Cerebellar cortex (tissue), 1 donor: ENCODE measurements at regions not wholly inside any gene's neighbourhood (a gene's known extent, or its start where the extent isn't known, plus 50 kb on each side); places are given as distances from the start of the nearest gene placed in this dataset.
"Not testable (repeated sequence)": the region's sequence is repeated elsewhere in the genome, so short reads cannot be mapped to it uniquely, and the experiment has no call there.

ENCODE experiments used
- DNase-seq: peaks from one replicate; pipeline ENCODE4 v3.0.0-alpha.2; 2015; ENCODE audit warnings: low spot score

DNA sequence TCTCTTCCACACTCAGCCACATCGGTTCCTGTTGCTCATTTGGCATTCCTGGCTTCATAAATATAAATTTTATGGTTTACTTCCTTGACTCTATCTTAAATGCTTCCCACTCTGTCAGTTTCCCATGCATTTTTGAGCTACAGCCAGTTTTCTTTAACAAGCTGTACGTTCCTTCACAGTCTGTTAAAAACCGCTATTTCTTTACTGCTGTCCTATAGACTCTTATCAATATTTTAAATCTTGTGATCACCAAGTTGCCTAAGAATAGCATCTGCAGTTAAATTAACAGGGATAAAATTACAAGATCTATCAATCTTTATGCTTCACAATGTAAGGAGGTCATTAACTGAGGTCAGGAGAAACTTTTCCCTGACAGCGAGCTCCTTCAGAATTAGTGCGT, 103.1 kb upstream of the RHOBTB1 start:
- DNase-seq = no peak

DNA sequence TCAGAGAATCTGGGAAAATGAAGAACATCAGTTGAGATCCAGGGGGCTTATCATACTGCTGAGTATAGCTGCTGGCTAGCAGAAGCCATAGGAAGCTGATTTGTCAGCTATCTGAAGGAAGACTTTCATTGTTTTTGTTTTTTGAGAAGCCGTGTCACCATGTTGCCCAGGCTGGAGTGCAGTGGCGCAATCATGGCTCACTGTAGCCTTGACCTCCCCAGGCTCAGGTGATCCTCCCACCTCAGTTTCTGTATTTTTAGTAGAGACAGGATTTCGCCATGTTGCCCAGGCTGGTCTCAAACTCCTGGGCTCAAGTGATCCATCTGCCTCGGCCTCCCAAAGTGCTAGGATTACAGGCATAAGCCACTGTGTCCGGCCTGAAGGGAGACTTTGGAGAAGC, 101.5 kb upstream of the RHOBTB1 start:
- not testable (repeated sequence) for DNase-seq

DNA sequence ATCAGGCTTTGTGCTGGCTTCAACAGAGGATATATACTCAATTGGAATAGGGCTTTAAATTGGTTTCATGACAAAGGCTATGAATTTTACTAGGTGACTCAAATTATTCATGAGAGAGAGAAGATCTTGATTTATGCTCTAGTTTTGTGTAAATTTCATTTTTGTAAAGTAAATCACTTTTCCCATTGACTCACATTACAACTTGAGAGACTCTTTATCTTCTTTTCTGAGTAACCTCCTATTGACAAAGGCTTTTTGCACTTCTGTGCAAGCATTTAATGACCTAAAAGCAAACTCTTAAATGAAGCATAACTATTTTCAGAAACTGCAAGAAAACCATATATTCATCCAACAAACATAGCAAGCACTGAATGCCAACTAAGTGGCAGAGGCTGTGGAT, 98.5 kb upstream of the RHOBTB1 start:
- no peak for DNase-seq

DNA sequence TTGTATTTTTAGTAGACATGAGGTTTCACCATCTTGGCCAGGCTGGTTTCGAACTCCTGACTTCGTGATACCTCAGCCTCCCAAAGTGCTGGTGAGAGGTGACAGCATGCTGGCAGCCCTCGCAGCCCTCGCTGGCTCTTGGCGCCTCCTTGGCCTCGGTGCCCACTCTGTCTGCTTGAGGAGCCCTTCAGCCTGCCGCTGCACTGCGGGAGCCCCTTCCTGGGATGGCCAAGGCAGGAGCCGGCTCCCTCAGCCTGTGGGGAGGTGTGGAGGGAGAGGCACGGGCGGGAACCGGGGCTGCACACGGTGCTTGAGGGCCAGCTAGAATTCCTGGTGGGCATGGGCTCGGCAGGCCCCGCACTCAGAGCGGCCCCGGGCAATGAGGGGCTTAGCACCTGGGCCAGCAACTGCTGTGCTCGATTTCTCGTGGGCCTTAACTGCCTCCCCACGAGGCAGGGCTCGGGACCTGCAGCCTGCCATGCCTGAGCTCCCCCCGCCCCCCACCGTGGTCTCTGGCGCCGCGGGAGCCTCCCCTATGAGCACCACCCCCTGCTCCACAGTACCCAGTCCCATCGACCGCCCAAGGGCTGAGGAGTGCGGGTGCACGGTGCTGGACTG, 96.5 kb upstream of the RHOBTB1 start:
- no peak for DNase-seq

DNA sequence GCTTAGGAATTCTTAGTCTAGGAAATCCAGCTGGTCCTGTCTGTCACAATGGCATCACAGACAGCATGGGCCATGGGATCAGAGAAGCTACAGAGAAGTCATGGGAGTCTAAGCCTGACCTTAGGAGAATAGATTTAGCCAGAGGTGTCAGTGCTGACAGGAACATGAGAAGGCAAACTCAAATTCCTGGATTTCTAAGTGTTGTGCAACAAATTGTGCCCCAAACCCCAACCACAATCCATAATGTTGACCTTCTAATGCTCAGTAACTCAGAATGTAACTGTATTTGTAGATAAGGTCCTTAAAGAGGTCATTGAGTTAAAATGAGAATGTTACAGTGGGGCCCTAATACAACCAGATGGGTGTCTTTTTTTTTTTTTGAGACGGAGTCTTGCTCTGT, 95.9 kb upstream of the RHOBTB1 start:
- no peak for DNase-seq

DNA sequence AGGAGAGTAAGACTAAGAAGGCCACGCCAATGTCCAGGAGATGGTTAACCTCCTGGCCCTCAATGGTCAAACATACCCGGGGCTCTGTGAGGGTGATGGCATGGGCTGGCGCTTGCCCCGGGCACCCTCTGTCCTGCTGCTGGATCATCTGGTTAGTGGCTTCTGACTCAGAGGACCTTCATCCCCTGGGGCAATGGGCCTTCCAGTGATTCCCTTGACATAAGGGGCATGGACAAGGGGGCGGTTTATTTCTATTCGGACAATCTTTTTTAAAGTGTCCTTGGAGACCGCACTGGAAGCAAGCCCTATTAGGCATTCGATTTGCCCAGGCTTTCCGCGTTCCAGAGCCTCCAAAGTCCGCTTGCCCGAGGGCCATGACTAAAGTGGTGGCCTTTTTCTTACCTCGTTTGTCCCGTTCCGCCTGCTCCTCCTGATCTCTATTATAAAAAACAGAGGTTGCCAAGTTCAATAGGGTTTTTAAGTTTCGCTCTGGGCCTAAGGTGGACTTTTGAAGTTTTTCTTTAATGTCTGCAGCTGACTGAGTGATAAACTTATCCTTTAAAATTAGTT, 93.4 kb upstream of the RHOBTB1 start:
- DNase-seq = not testable (repeated sequence)

DNA sequence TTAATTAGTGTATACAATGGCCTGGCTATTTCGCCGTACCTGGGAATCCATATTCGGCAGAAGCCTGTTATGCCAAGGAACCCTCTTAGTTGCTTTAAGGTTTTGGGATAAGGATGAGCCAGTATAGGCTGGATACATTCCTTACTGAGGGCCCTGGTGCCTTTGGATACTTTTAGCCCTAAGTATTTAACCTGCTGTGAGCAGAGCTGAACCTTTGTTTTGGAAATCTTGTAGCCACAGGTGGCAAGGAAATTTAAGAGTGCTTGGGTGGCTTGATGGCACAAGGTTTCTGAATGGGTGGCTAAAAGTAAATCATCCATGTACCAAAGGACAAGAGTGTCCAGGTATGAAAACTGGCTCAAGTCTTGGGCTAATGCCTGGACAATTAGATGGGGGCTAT, 92.2 kb upstream of the RHOBTB1 start:
- not testable (repeated sequence) for DNase-seq

DNA sequence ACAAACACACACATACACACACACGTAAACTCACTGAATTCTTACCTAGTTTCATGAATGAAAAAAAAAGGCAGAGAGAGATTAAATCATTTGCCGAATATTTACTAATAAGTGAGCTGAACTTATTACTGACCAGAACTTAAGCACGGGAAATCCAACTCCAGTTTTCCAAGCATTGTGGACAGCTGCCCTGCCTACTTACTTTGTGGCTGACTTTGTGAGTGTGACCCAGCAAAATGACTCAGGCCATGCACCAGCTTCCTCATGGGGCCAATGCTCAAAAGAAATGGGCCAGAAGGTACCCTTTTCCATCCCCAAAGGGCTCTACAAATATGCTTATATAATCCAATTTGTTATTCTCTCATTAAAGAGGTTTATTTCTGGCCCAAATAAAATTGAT, 87.4 kb upstream of the RHOBTB1 start:
- DNase-seq = no peak

DNA sequence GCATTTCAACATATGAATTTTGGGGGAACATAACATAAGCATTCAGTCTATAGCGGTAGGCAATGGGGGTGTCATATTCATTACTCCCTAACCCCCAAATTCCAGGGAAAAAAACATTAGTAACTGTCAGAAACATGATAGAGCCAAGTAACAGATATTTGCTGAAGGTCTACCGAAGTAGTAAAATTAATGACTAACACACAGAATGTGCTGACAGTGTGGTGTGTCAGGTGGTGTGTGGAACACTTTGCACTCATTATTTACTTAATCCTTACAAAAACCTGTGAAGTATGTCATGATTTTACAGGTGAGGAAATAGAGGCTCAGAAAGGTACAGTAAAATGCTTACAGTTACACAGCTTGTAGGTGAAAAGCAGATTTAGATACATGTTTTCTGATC, 85.4 kb upstream of the RHOBTB1 start:
- no peak for DNase-seq

DNA sequence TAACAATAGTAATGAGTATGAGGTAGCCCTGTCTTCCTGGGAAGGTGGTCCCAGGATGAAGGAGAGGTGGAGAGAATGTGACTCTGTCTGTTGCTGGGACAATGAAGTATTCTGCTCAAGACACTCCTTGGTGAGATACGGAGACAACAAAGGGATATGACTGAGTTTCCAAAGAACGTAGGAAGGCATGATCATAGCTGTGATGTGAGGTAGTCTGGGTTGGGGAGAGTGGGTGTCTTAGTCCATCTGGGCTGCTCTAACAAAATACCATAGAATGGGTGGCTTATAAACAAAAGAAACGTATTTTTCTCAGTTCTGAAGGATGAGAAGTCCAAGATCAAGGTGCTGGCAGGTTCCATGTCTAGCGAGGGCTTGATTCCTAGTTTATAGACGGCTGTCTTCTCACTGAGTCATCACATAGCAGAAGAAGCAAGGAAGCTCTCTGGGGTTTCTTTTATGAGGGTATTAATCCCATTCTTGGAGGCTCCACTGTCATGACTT, 84.9 kb upstream of the RHOBTB1 start:
- DNase-seq = no peak

DNA sequence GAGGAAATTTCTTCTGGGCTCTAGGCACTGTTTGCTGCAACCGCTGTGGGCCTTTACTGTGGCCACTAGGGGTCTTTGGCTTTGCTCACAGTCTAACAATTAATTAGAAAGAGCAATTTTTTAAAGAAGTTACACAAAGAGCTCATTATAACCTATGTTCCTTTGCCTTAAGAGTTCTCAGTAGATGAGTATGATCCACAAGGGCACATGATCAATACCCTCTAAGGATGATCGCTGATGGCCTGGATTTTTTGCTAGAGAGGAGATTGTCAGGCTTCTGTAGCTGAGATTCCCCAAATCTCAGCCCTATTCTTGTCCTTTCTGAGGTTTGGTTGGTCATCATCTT, 80.8 kb upstream of the RHOBTB1 start:
- peak; percentile 22 for DNase-seq

DNA sequence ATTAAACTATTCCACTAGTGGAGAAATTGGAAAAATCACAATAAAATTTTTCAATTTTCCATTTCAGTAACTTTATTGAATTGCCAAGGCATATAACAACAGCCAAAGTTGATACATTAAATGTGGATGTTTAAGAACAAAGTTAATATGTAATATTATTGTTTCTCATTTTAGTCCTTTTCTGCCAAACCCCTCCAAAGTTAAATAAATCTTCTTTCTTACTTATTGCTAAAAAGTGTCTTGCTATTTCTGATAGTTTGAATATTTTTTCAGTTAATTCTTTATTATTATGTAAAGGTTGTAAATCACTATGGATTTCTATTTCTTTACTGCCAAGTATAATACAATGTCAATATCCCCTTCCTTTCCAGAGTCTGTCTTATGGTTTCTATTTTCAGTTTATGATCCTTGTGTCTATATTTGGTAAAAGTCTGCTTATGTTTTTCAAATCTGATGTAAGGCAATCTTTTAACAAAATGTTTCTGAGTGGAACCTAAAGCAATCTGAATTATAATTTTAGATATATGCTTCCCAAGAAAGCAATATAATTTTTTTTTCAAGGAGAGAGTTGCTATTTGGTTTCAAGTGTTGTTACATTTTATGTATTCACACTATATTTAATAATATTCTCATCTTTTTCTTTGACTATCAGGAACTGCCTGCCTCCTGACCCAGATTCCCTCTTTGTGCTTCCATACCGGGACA, 80.3 kb upstream of the RHOBTB1 start:
- no peak for DNase-seq

DNA sequence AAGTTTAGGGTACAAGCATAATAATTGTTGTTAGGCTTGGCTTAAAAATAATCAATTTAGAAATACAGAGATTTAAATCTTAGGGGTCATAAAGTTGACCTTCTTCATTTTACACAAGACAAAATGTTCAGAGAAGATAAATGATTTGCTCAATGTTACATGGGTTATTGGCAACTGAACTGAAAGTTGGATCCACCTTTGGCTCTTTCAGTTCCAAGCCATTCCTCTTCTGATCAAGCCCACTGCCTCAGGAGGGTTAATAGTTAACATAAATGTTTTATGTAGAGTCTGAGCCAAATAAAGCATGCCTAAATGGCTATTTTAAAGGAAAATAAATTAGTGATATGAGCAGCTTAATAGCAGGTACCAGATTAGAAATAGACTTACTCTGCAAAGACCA, 79.1 kb upstream of the RHOBTB1 start:
- no peak for DNase-seq

DNA sequence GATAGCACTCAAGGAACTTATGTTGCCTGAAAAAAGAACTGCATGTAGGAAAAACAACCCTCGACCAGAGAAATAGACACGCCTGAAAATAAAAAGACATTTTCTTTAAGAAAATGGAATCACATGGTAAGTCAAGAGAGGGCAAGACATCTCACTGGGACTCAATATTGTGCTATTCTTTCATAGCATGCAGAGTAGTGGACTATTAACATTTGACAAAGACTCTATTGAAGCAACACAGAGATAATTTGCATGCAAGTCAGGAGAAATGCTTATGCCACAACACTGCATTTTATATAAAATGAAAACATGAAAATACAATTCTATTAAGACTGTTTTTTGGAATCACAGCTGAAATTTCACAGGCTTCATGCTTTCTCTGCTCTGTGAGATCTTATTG, 77.9 kb upstream of the RHOBTB1 start:
- DNase-seq = no peak

DNA sequence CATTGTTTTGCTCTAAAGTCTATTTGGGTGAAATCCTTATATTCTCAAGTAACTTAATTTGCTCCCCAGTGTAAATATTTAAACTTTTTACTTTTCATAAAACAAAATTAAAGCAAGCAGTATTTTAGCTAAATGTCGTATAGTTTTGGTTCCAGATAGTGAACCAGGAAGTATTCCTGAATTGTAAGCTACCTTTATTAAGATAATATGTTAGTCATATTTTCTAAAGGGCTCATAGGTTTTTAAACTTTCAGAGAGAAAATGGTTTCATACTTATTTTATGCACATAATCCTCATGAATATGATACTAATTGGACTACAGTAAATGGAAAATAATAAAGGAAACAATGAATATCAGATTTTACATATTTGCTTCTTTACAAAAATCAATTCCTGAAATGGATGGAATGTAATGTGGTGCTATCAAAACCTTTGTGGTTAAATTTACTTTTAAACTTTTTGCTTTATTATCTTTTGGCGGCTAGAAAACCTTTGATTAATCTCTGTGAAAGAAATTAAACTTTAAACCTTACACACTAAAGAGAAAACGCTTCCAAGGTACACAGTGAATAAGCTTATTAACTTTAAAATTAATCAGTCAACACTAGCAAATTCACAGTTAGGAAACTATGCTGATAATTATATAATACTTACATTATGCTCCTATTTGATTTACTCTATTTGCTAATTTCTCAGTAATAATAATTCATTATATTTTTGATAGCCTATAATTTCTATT, 76.6 kb upstream of the RHOBTB1 start:
- DNase-seq = no peak

DNA sequence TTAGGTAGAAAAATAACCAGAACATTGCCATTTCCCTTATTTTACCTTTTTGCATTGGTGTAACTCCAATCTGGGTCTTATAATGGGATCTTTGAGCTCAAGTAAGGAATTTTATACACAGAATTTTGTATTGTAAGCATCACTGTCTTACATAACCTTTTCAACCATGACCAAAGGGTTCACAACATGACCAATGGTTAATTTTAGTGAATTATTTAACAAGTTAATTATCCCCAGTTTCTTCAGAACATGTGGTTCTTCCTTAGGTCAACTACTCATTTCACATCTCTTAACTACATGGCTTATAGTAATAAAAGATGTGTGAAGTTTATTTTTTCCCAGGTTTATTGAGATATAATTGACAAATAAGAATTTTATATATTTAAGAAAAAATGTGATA, 74.2 kb upstream of the RHOBTB1 start:
- no peak for DNase-seq

DNA sequence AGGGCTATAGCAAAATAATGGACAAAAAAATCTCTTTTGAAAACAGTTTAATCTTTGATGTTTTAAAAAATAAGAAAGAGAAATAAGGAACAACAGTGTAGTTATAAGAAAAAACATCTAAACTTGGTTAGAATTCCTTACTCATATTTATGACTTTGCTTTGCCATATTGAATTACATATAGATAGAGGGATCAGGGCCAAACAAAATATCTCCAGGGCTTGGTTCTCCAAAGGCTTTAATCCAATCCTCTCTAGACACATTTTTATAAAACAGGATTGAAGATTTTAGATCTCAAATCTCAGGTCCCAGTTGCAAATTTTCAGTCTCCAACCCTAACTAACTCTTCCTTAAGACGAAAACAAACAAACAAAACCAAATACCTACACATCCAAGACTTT, 72.6 kb upstream of the RHOBTB1 start:
- DNase-seq = no peak

DNA sequence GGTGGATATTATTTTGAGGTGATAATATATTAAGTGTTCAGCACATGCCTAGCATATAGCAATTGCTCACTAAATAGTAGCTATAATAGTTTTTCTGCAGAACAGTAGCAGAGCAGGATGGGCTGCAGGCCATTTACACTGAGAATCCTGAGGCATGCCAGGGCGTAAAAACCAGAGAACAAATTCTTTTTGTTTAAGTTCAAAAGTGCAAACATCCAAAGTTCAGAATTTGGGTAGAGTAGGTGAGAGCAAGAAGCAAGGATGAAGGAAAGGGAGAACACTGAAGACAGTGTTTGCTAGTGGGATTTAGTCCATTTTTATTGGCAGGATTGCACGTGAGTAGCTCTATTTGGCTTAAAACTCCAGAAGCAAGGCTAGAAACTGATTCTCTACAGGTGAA, 72.0 kb upstream of the RHOBTB1 start:
- DNase-seq = no peak

DNA sequence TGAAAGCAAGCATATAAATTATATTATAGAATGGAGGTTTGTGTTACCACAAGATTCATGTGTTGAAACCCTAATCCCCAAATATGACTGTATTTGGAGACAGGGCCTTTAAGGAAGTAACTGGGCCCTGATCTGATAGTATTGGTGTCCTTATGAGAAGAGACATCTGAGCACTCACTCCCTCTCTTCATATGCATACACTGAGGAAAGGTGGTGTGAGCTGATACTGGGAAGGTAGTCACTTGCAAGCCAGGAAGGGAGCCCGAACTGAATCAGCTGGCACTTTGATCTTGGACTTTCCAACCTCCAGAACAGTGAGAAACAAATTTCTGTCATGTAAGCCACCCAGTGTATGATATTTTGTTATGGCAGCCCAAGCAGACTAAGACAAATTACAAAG, 66.9 kb upstream of the RHOBTB1 start:
- DNase-seq = no peak

DNA sequence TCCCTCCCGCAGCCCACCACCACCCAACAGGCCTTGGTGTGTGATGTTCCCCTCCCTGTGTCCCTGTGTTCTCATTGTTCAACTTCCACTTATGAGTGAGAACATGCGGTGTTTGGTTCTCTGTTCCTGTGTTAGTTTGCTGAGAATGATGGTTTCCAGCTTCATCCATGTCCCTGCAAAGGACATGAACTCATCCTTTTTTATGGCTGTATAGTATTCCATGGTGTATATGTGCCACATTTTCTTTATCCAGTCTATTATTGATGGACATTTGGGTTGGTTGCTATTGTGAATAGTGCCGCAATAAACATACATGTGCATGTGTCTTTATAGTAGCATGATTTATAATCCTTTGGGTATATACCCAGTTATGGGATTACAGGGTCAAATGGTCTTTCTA, 59.1 kb upstream of the RHOBTB1 start:
- not testable (repeated sequence) for DNase-seq

DNA sequence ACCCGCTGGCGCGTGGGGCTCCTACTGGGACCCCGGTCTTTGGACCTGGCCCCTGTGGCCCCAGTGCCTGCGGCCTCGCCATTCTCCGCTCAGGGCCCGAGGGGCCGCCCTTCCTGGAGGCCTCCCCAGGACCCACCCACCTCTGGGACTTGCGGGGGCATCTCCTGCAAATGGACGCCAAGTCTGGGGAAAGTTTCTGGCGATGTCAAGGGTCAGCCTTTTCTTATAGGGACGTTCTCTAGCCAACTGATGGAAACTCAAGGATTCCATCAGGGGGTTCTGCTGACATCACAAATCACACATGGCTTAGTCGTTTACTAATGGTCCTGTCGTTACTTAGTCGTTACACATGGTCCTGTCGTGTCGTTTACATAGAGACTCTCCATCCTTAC, 57.7 kb upstream of the RHOBTB1 start:
- no peak for DNase-seq

DNA sequence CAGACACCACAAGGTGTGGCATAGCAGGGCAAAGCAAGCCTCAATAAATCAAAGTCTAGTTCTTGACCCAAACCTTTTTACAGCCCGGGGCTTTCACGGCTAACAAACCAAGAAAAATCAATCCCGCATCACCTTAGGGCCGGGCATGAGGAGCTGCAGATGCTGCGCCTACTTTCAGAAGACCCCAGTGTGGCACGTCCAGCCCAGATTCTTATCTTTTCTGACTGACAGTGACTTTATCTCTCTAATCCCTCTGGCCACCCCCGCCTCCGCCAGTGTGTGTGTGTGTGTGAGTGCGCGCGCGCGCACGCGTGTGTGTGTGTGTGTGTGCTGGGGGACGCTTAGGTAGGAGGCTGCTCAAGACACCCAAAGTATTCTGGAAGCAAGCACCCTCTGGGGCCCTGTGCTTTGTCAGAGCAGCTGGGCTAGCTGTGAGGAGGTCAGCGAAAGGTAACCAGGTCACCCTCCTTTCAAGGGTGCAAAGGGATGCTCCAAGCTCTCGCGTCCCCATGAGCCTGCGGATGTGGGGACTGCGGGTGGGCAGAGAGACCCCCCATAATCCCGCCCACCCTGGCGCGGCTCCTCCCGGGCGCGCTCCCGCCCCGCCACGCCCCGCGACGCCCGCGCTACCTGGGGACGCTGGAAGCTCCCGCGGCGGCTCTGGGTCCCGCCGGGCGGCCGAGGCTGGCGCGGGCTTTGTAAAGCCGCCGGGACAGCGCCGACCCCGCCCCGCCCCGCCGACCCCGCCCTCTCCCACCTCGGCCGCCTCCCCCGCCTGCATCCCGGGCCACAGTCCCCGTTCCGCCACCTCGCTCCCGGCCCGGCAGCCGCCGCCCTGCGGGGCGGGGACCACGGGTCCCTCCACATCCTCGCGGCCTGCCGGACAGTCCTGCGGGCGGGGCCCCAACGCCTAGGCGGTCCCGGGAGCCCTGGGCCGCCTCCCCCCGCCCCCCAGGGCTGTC, 57.1 kb upstream of the RHOBTB1 start:
- peak; percentile 57 for DNase-seq
